Cardiac fibroblast (primary cell): ENCODE measurements at regions not wholly inside any gene's neighbourhood (a gene's known extent, or its start where the extent isn't known, plus 50 kb on each side); places are given as distances from the start of the nearest gene placed in this dataset.

Experiments
- DNase-seq, 2 donors: peaks; one replicate each; pipeline versions ENCODE4 v3.0.0 to v3.0.0-alpha.2; 2010; ENCODE audit warnings: low read depth in 2 of 2
- H3K4me3 ChIP-seq, 2 donors: replicated peaks in 1 of 2; 1 replicate in 1 of 2; 2 replicates in 1 of 2; pipeline ENCODE4 v1.5.1; 2011; ENCODE audit warnings: low read depth in 2 of 2, low read length in 2 of 2, mild to moderate bottlenecking in 2 of 2, moderate library complexity in 1 of 2
- CTCF ChIP-seq: IDR thresholded peaks from one replicate; pipeline ENCODE4 v1.5.1; 2011; ENCODE audit warnings: low read depth, mild to moderate bottlenecking, low read length, inconsistent platforms

GRCh38 chr13:73369095-73369494, 310.3 kb downstream of the KLF5 start:
- no peak for TF ChIP-seq CTCF
- no peak for DNase-seq
- no peak overlapping the region for H3K4me3 ChIP-seq

DNA sequence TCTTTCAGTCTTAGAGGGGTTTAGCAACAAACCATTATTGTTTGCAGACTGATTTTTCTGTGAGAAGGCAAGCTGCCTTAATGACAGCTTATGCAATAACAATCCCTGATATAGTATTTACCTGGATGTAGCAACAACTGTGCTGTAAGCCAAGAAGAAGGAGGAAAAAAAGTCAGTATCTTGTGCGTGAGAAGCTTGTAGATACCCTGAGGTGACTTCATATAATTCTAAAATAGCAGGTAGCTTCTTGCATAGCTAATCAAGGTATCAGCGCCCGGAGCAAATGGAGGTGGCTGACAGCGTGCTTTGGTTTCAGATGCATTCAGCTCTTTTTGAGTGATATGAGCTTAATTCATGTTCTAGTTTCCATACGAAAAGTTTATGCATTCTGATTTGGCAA, 309.8 kb downstream of the KLF5 start:
- TF ChIP-seq CTCF = no peak
- no peak overlapping the region for H3K4me3 ChIP-seq
- DNase-seq = no peak

GRCh38 chr13:73367886-73368285, 309.1 kb downstream of the KLF5 start:
- no peak overlapping the region for H3K4me3 ChIP-seq
- no peak for DNase-seq
- no peak for TF ChIP-seq CTCF

DNA sequence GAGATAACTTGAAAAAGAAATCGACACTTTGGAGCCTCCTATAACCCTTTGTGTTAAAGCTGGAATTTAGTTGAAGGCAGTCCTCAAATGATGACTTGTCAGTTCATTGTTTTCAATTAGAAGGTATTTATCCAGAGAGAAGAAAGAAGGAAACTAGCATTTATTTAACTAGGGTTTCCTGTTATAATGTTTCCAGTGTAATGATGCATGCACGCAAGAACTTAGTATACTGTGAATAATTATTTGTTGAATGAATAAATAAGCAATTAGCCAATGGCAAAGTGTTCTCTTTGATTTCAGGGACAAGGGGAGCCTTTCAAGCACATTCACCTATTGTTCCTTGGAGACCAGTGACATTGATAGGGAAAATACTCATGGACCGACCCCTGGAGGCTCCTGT, 307.4 kb downstream of the KLF5 start:
- no peak overlapping the region for H3K4me3 ChIP-seq
- no peak for DNase-seq
- TF ChIP-seq CTCF = no peak

GRCh38 chr13:73365681-73366080, 306.9 kb downstream of the KLF5 start:
- H3K4me3 ChIP-seq = no peak overlapping the region
- TF ChIP-seq CTCF = no peak
- DNase-seq = no peak

DNA sequence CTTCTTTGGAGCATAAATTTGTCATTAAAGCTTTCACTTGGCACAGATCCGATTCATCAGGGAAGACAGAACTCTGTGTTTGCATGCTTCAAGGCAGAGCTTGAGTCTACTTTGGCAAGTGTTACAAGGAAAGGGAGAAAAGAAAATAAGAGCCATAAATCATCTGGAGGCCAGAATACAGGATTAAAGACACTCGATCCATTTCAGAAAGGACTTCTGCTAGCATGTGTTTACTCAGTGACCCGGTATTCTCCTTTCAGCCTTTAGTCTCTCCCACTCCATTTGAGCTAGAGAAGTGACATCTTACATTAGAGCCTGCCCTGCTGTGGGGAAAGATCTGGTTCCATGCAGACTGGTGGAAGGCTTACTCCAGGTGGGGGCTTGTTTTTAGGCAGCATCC, 306.4 kb downstream of the KLF5 start:
- no peak for DNase-seq
- TF ChIP-seq CTCF = no peak
- H3K4me3 ChIP-seq = no peak overlapping the region

- no peak for TF ChIP-seq CTCF
These were observed 305.9 kb downstream of the KLF5 start for GRCh38 chr13:73364736-73365135.

More at GRCh38 chr13:73364736-73365135, 305.9 kb downstream of the KLF5 start:
- H3K4me3 ChIP-seq = no peak overlapping the region
- no peak for DNase-seq
